GM19467 (cell line): ENCODE measurements at regions not wholly inside any gene's neighbourhood (a gene's known extent, or its start where the extent isn't known, plus 50 kb on each side); places are given as distances from the start of the nearest gene placed in this dataset.

Source experiments
- ATAC-seq: cut with Tn5 transposase; IDR thresholded peaks from one replicate; pipeline ENCODE4 v1.9.1; 2021; ENCODE audit warnings: mild to moderate bottlenecking, moderate library complexity; ENCODE audit not compliant: unreplicated experiment

GRCh38 chr9:81132796-81133195, 556.6 kb downstream of the TLE1 start:
- no peak for ATAC-seq

- ATAC-seq: no peak
Observed at GRCh38 chr9:81132318-81132717, 557.0 kb downstream of the TLE1 start.

GRCh38 chr9:81128701-81129100, 560.6 kb downstream of the TLE1 start:
- no peak for ATAC-seq

- no peak for ATAC-seq
Observed at GRCh38 chr9:81125446-81126092, 563.8 kb downstream of the TLE1 start.

GRCh38 chr9:81123526-81123925, 565.8 kb downstream of the TLE1 start:
- ATAC-seq: no peak

GRCh38 chr9:81122749-81123148, 566.6 kb downstream of the TLE1 start:
- ATAC-seq: no peak

- no peak for ATAC-seq
Observed at GRCh38 chr9:81119591-81119990, 569.8 kb downstream of the TLE1 start.

- no peak for ATAC-seq
Observed at GRCh38 chr9:81118416-81118815, 570.9 kb downstream of the TLE1 start.

- ATAC-seq: no peak
Observed at GRCh38 chr9:81116340-81117137, 572.8 kb downstream of the TLE1 start.

- ATAC-seq: no peak
Observed at GRCh38 chr9:81113453-81114124, 575.8 kb downstream of the TLE1 start.

GRCh38 chr9:81112627-81113452, 576.5 kb downstream of the TLE1 start:
- no peak for ATAC-seq

- ATAC-seq: no peak
Observed at GRCh38 chr9:81108821-81109220, 580.5 kb downstream of the TLE1 start.

GRCh38 chr9:81108391-81108790, 581.0 kb downstream of the TLE1 start:
- ATAC-seq: no peak

GRCh38 chr9:81103597-81104471, 585.5 kb downstream of the TLE1 start:
- no peak for ATAC-seq

- no peak for ATAC-seq
Observed at GRCh38 chr9:81097131-81097847, 592.1 kb downstream of the TLE1 start.

GRCh38 chr9:81096625-81097024, 592.7 kb downstream of the TLE1 start:
- no peak for ATAC-seq

GRCh38 chr9:81092057-81092456, 597.3 kb downstream of the TLE1 start:
- no peak for ATAC-seq

- no peak for ATAC-seq
Observed at GRCh38 chr9:81088341-81088740, 601.0 kb downstream of the TLE1 start.

- ATAC-seq: no peak
Observed at GRCh38 chr9:81086416-81086815, 602.9 kb downstream of the TLE1 start.
